Cardiac muscle cell (in vitro differentiated cells and primary cell): ENCODE measurements at regions not wholly inside any gene's neighbourhood (a gene's known extent, or its start where the extent isn't known, plus 50 kb on each side); places are given as distances from the start of the nearest gene placed in this dataset.

Source experiments
- DNase-seq, 2 donors: peaks; one replicate each; pipeline versions ENCODE4 v3.0.0 to v3.0.0-alpha.2; 2010 to 2017; ENCODE audit warnings: low read depth in 1 of 2, low spot score in 1 of 2
- H3K27ac ChIP-seq: fragments of 200-600 bp; sonication (generic); 2 replicates; pipeline ENCODE4 v1.5.1; 2016
- H3K27me3 ChIP-seq: fragments of 200-600 bp; sonication (generic); 2 replicates; pipeline ENCODE4 v1.6.0; 2016; ENCODE audit warnings: control low read depth
- H3K36me3 ChIP-seq: fragments of 200-600 bp; sonication (generic); 2 replicates; pipeline ENCODE4 v1.5.1; 2016; ENCODE audit warnings: control low read depth
- H3K4me1 ChIP-seq: fragments of 200-600 bp; sonication (generic); 2 replicates; pipeline ENCODE4 v1.8.1; 2017; ENCODE audit warnings: low read depth, mild to moderate bottlenecking, mixed run types
- H3K4me3 ChIP-seq: fragments of 200-600 bp; sonication (generic); 2 replicates; pipeline ENCODE4 v1.5.1; 2016; ENCODE audit warnings: mild to moderate bottlenecking
- H3K9me3 ChIP-seq: fragments of 200-600 bp; sonication (generic); 2 replicates; pipeline ENCODE4 v1.5.1; 2017; ENCODE audit warnings: low read depth, mild to moderate bottlenecking, control low read depth
- CTCF ChIP-seq: IDR thresholded peaks from 2 replicates; pipeline ENCODE4 v1.5.1; 2012; ENCODE audit warnings: low read depth, mild to moderate bottlenecking, low read length

DNA sequence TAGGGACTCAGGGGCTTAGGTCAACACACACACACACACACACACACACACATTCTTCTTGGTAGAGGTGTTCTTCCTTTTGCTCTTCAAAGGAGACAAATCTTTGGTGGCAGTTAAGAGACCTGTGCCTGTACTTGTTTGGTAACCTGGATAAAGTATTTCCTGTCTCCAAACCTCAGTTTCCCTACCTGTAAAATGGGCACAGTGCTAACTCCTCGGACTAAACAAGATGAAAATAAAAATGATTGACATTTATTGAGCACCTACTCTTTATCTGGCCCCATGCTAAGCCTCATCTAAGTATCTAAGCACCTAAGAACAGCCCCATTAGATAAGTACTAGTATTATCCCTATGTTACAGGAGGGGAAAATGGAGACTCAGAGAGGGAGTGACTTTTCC is 220.8 kb upstream of the MYL2 start:
- Histone ChIP-seq H3K36me3 (no peaks in the 10 kb centered on the region), H3K4me3 (no peak overlapping the region), H3K27me3 (no peaks in the 10 kb centered on the region), H3K9me3 (no peaks in the 10 kb centered on the region), H3K27ac (no peak overlapping the region), H3K4me1 (no peaks in the 10 kb centered on the region)
- TF ChIP-seq CTCF, result no peak
- DNase-seq, result no peak

GRCh38 chr12:111138016-111138415 is 217.6 kb upstream of the MYL2 start:
- no peak for TF ChIP-seq CTCF
- Histone ChIP-seq H3K27me3 (no peaks in the 10 kb centered on the region), H3K36me3 (no peaks in the 10 kb centered on the region), H3K4me3 (no peak overlapping the region), H3K4me1 (no peaks in the 10 kb centered on the region), H3K9me3 (no peaks in the 10 kb centered on the region), H3K27ac (no peak overlapping the region)
- DNase-seq, result no peak

GRCh38 chr12:111135293-111135832 is 215.0 kb upstream of the MYL2 start:
- no peak for DNase-seq
- Histone ChIP-seq H3K27ac (no peak overlapping the region), H3K4me3 (no peak overlapping the region), H3K9me3 (no peaks in the 10 kb centered on the region), H3K36me3 (no peaks in the 10 kb centered on the region), H3K27me3 (no peaks in the 10 kb centered on the region), H3K4me1 (no peaks in the 10 kb centered on the region)
- TF ChIP-seq CTCF, result no peak

DNA sequence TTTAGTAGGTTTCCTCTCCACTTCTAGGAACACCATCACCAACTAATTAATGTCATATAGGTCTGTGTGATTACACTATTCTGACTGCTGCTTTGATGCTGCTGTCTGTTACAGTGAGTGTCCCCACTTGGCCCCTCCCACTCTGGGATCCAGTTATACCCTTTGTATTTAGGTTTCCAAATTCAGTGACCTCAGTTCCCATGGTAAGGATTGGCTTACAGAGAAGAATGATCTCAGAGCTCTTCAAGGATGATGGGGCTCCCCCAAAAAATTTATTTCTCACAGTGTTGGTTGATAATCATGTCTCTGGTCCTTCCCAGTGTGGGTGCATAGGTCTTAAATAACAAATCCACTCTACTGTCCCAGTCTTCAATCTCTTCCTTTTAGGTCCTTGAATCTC is 210.0 kb upstream of the MYL2 start:
- Histone ChIP-seq H3K27ac (no peak overlapping the region), H3K4me1 (no peaks in the 10 kb centered on the region)
- TF ChIP-seq CTCF, result no peak

GRCh38 chr12:111129149-111129767 is 208.9 kb upstream of the MYL2 start:
- Histone ChIP-seq H3K4me3 (no peak overlapping the region), H3K27me3 (no peaks in the 10 kb centered on the region), H3K27ac (no peak overlapping the region), H3K4me1 (no peaks in the 10 kb centered on the region), H3K36me3 (no peaks in the 10 kb centered on the region), H3K9me3 (no peaks in the 10 kb centered on the region)
- TF ChIP-seq CTCF, result no peak
- no peak for DNase-seq

More for the DNA sequence above, 210.0 kb upstream of the MYL2 start:
- H3K4me3 ChIP-seq, result no peak overlapping the region
- no peaks in the 10 kb centered on the region for H3K9me3 ChIP-seq
- no peaks in the 10 kb centered on the region for H3K27me3 ChIP-seq
- no peak for DNase-seq
- no peaks in the 10 kb centered on the region for H3K36me3 ChIP-seq
